ENCODE measurements at regions not wholly inside any gene's neighbourhood (a gene's known extent, or its start where the extent isn't known, plus 50 kb on each side); places are given as distances from the start of the nearest gene placed in this dataset.

GRCh38 chr2:145137211-145137610 lies 617.3 kb upstream of the ZEB2 start:
- no peak overlapping the region for H3K9ac ChIP-seq (ENCODE audit: low read length)
- no peaks in the 10 kb centered on the region for H3K27me3 ChIP-seq (ENCODE audit: control insufficient read depth, insufficient read depth, low read length)
- H3K4me3 ChIP-seq (ENCODE audit: low read depth, low read length): no peak overlapping the region
- no peak overlapping the region for H3K27ac ChIP-seq (ENCODE audit: low read depth, low read length)
- H3K9me3 ChIP-seq (ENCODE audit: control insufficient read depth, insufficient read depth, low read depth, low read length): no peaks in the 10 kb centered on the region
- no peaks in the 10 kb centered on the region for H3K36me3 ChIP-seq (ENCODE audit: control insufficient read depth, insufficient read depth, low read length)
- H3K4me1 ChIP-seq (ENCODE audit: control insufficient read depth, insufficient read depth, low read length): no peaks in the 10 kb centered on the region

- no peaks in the 10 kb centered on the region for H3K4me1 ChIP-seq (ENCODE audit: control insufficient read depth, insufficient read depth, low read length)
- no peak overlapping the region for H3K27ac ChIP-seq (ENCODE audit: low read depth, low read length)
- H3K9me3 ChIP-seq (ENCODE audit: control insufficient read depth, insufficient read depth, low read depth, low read length): no peaks in the 10 kb centered on the region
- no peak overlapping the region for H3K4me3 ChIP-seq (ENCODE audit: low read depth, low read length)
- no peaks in the 10 kb centered on the region for H3K36me3 ChIP-seq (ENCODE audit: control insufficient read depth, insufficient read depth, low read length)
- H3K9ac ChIP-seq (ENCODE audit: low read length): no peak overlapping the region
- no peaks in the 10 kb centered on the region for H3K27me3 ChIP-seq (ENCODE audit: control insufficient read depth, insufficient read depth, low read length)
These were observed 616.8 kb upstream of the ZEB2 start for GRCh38 chr2:145136702-145137101.

- Histone ChIP-seq H3K27me3 (ENCODE audit: control insufficient read depth, insufficient read depth, low read length) (no peaks in the 10 kb centered on the region), H3K36me3 (ENCODE audit: control insufficient read depth, insufficient read depth, low read length) (no peaks in the 10 kb centered on the region), H3K4me3 (ENCODE audit: low read depth, low read length) (no peak overlapping the region), H3K9me3 (ENCODE audit: control insufficient read depth, insufficient read depth, low read depth, low read length) (no peaks in the 10 kb centered on the region), H3K27ac (ENCODE audit: low read depth, low read length) (no peak overlapping the region), H3K9ac (ENCODE audit: low read length) (no peak overlapping the region), H3K4me1 (ENCODE audit: control insufficient read depth, insufficient read depth, low read length) (peaks cover 6% of the 10 kb centered on the region; the same call in 1 of the 2 replicates)
These were observed 606.2 kb upstream of the ZEB2 start for GRCh38 chr2:145126146-145126545.

GRCh38 chr2:145124085-145124484 lies 604.2 kb upstream of the ZEB2 start:
- Histone ChIP-seq H3K9ac (ENCODE audit: low read length) (no peak overlapping the region), H3K36me3 (ENCODE audit: control insufficient read depth, insufficient read depth, low read length) (no peaks in the 10 kb centered on the region), H3K4me1 (ENCODE audit: control insufficient read depth, insufficient read depth, low read length) (peaks cover 6% of the 10 kb centered on the region; the same call in 1 of the 2 replicates), H3K27ac (ENCODE audit: low read depth, low read length) (no peak overlapping the region), H3K27me3 (ENCODE audit: control insufficient read depth, insufficient read depth, low read length) (no peaks in the 10 kb centered on the region), H3K4me3 (ENCODE audit: low read depth, low read length) (no peak overlapping the region), H3K9me3 (ENCODE audit: control insufficient read depth, insufficient read depth, low read depth, low read length) (no peaks in the 10 kb centered on the region)

- H3K9ac ChIP-seq (ENCODE audit: low read length): no peak overlapping the region
- H3K9me3 ChIP-seq (ENCODE audit: control insufficient read depth, insufficient read depth, low read depth, low read length): no peaks in the 10 kb centered on the region
- peaks cover 6% of the 10 kb centered on the region; the same call in 1 of the 2 replicates for H3K4me1 ChIP-seq (ENCODE audit: control insufficient read depth, insufficient read depth, low read length)
- no peaks in the 10 kb centered on the region for H3K27me3 ChIP-seq (ENCODE audit: control insufficient read depth, insufficient read depth, low read length)
- no peaks in the 10 kb centered on the region for H3K36me3 ChIP-seq (ENCODE audit: control insufficient read depth, insufficient read depth, low read length)
- no peak overlapping the region for H3K27ac ChIP-seq (ENCODE audit: low read depth, low read length)
- H3K4me3 ChIP-seq (ENCODE audit: low read depth, low read length): no peak overlapping the region
These were observed 603.7 kb upstream of the ZEB2 start for GRCh38 chr2:145123606-145124005.

GRCh38 chr2:145119225-145119624 lies 599.3 kb upstream of the ZEB2 start:
- Histone ChIP-seq H3K36me3 (ENCODE audit: control insufficient read depth, insufficient read depth, low read length) (no peaks in the 10 kb centered on the region), H3K9ac (ENCODE audit: low read length) (no peak overlapping the region), H3K9me3 (ENCODE audit: control insufficient read depth, insufficient read depth, low read depth, low read length) (no peaks in the 10 kb centered on the region), H3K27me3 (ENCODE audit: control insufficient read depth, insufficient read depth, low read length) (no peaks in the 10 kb centered on the region), H3K4me1 (ENCODE audit: control insufficient read depth, insufficient read depth, low read length) (peaks cover 6% of the 10 kb centered on the region; the same call in 1 of the 2 replicates), H3K27ac (ENCODE audit: low read depth, low read length) (no peak overlapping the region), H3K4me3 (ENCODE audit: low read depth, low read length) (no peak overlapping the region)

GRCh38 chr2:145116834-145117725 lies 597.2 kb upstream of the ZEB2 start:
- Histone ChIP-seq H3K36me3 (ENCODE audit: control insufficient read depth, insufficient read depth, low read length) (no peaks in the 10 kb centered on the region), H3K9ac (ENCODE audit: low read length) (no peak overlapping the region), H3K27ac (ENCODE audit: low read depth, low read length) (no peak overlapping the region), H3K9me3 (ENCODE audit: control insufficient read depth, insufficient read depth, low read depth, low read length) (no peaks in the 10 kb centered on the region), H3K4me3 (ENCODE audit: low read depth, low read length) (no peak overlapping the region), H3K4me1 (ENCODE audit: control insufficient read depth, insufficient read depth, low read length) (peaks cover 5% of the 10 kb centered on the region; the same call in 1 of the 2 replicates), H3K27me3 (ENCODE audit: control insufficient read depth, insufficient read depth, low read length) (no peaks in the 10 kb centered on the region)

GRCh38 chr2:145116056-145116455 lies 596.1 kb upstream of the ZEB2 start:
- no peak overlapping the region for H3K4me3 ChIP-seq (ENCODE audit: low read depth, low read length)
- H3K4me1 ChIP-seq (ENCODE audit: control insufficient read depth, insufficient read depth, low read length): no peaks in the 10 kb centered on the region
- no peaks in the 10 kb centered on the region for H3K27me3 ChIP-seq (ENCODE audit: control insufficient read depth, insufficient read depth, low read length)
- H3K27ac ChIP-seq (ENCODE audit: low read depth, low read length): no peak overlapping the region
- no peaks in the 10 kb centered on the region for H3K36me3 ChIP-seq (ENCODE audit: control insufficient read depth, insufficient read depth, low read length)
- H3K9me3 ChIP-seq (ENCODE audit: control insufficient read depth, insufficient read depth, low read depth, low read length): no peaks in the 10 kb centered on the region
- H3K9ac ChIP-seq (ENCODE audit: low read length): no peak overlapping the region

GRCh38 chr2:145114726-145115125 lies 594.8 kb upstream of the ZEB2 start:
- no peak overlapping the region for H3K27ac ChIP-seq (ENCODE audit: low read depth, low read length)
- no peaks in the 10 kb centered on the region for H3K27me3 ChIP-seq (ENCODE audit: control insufficient read depth, insufficient read depth, low read length)
- H3K4me1 ChIP-seq (ENCODE audit: control insufficient read depth, insufficient read depth, low read length): no peaks in the 10 kb centered on the region
- H3K9ac ChIP-seq (ENCODE audit: low read length): no peak overlapping the region
- no peak overlapping the region for H3K4me3 ChIP-seq (ENCODE audit: low read depth, low read length)
- no peaks in the 10 kb centered on the region for H3K9me3 ChIP-seq (ENCODE audit: control insufficient read depth, insufficient read depth, low read depth, low read length)
- no peaks in the 10 kb centered on the region for H3K36me3 ChIP-seq (ENCODE audit: control insufficient read depth, insufficient read depth, low read length)

- Histone ChIP-seq H3K9ac (ENCODE audit: low read length) (no peak overlapping the region), H3K4me3 (ENCODE audit: low read depth, low read length) (no peak overlapping the region), H3K27ac (ENCODE audit: low read depth, low read length) (no peak overlapping the region), H3K9me3 (ENCODE audit: control insufficient read depth, insufficient read depth, low read depth, low read length) (no peaks in the 10 kb centered on the region), H3K36me3 (ENCODE audit: control insufficient read depth, insufficient read depth, low read length) (no peaks in the 10 kb centered on the region), H3K27me3 (ENCODE audit: control insufficient read depth, insufficient read depth, low read length) (no peaks in the 10 kb centered on the region), H3K4me1 (ENCODE audit: control insufficient read depth, insufficient read depth, low read length) (no peaks in the 10 kb centered on the region)
These were observed 592.5 kb upstream of the ZEB2 start for GRCh38 chr2:145112467-145112866.

GRCh38 chr2:145110668-145111356 lies 590.9 kb upstream of the ZEB2 start:
- Histone ChIP-seq H3K27me3 (ENCODE audit: control insufficient read depth, insufficient read depth, low read length) (no peaks in the 10 kb centered on the region), H3K9me3 (ENCODE audit: control insufficient read depth, insufficient read depth, low read depth, low read length) (no peaks in the 10 kb centered on the region), H3K36me3 (ENCODE audit: control insufficient read depth, insufficient read depth, low read length) (no peaks in the 10 kb centered on the region), H3K4me1 (ENCODE audit: control insufficient read depth, insufficient read depth, low read length) (no peaks in the 10 kb centered on the region), H3K27ac (ENCODE audit: low read depth, low read length) (no peak overlapping the region), H3K4me3 (ENCODE audit: low read depth, low read length) (no peak overlapping the region), H3K9ac (ENCODE audit: low read length) (no peak overlapping the region)

All from HUES6 (cell line).